Neutrophil (primary cell): ENCODE measurements at regions not wholly inside any gene's neighbourhood (a gene's known extent, or its start where the extent isn't known, plus 50 kb on each side); places are given as distances from the start of the nearest gene placed in this dataset.

Source experiments
- H3K27ac ChIP-seq: fragments of 200-600 bp; sonication (generic); 2 replicates; pipeline ENCODE4 v1.5.1; 2016; ENCODE audit warnings: mild to moderate bottlenecking, moderate library complexity
- H3K27me3 ChIP-seq: fragments of 200-600 bp; sonication (generic); 2 replicates; pipeline ENCODE4 v1.6.0; 2016; ENCODE audit warnings: mild to moderate bottlenecking
- H3K36me3 ChIP-seq: fragments of 200-600 bp; sonication (generic); 2 replicates; pipeline ENCODE4 v1.5.1; 2017
- H3K4me1 ChIP-seq, 2 experiments: fragments of 200-600 bp in 1 of 2; sonication (generic) in 1 of 2; 1 replicate in 1 of 2; 2 replicates in 1 of 2; pipeline versions ENCODE4 v1.5.1 to v1.6.1; 2013 to 2016; ENCODE audit warnings: low read depth in 1 of 2, low read length in 1 of 2, mild to moderate bottlenecking in 1 of 2, moderate library complexity in 1 of 2; ENCODE audit not compliant: control insufficient read depth in 1 of 2, insufficient read depth in 1 of 2
- H3K4me3 ChIP-seq, 2 experiments: fragments of 200-600 bp in 1 of 2; sonication (generic) in 1 of 2; 1 replicate in 1 of 2; 2 replicates in 1 of 2; pipeline ENCODE4 v1.5.1; 2013 to 2016; ENCODE audit warnings: low read depth in 1 of 2, low read length in 1 of 2, mild to moderate bottlenecking in 1 of 2, moderate library complexity in 1 of 2
- H3K9me3 ChIP-seq: fragments of 200-600 bp; sonication (generic); 2 replicates; pipeline ENCODE4 v1.5.1; 2016
- CTCF ChIP-seq: fragments of 200-600 bp; sonication (generic); IDR thresholded peaks from 2 replicates; pipeline ENCODE4 v1.5.1; 2016; ENCODE audit warnings: antibody characterized with exemption

GRCh38 chr1:228850141-228851100 lies 115.1 kb downstream of the RHOU start:
- no peak for TF ChIP-seq CTCF
- H3K9me3 ChIP-seq: no peaks in the 10 kb centered on the region
- H3K4me3 ChIP-seq: no peak overlapping the region
- H3K4me1 ChIP-seq: peaks cover 0 to 13% of the 10 kb centered on the region in 2 experiments
- H3K27me3 ChIP-seq: no peaks in the 10 kb centered on the region
- H3K36me3 ChIP-seq: no peaks in the 10 kb centered on the region
- H3K27ac ChIP-seq: no peak overlapping the region

GRCh38 chr1:228851193-228851592 lies 115.9 kb downstream of the RHOU start:
- H3K27me3 ChIP-seq: no peaks in the 10 kb centered on the region
- no peak for TF ChIP-seq CTCF
- no peak overlapping the region for H3K4me3 ChIP-seq

GRCh38 chr1:228851618-228852017 lies 116.3 kb downstream of the RHOU start:
- no peaks in the 10 kb centered on the region for H3K36me3 ChIP-seq
- TF ChIP-seq CTCF: no peak
- no peaks in the 10 kb centered on the region for H3K27me3 ChIP-seq
- no peak overlapping the region for H3K4me3 ChIP-seq
- peaks cover 0 to 13% of the 10 kb centered on the region in 2 experiments for H3K4me1 ChIP-seq
- H3K9me3 ChIP-seq: no peaks in the 10 kb centered on the region
- no peak overlapping the region for H3K27ac ChIP-seq

More at GRCh38 chr1:228851193-228851592, 115.9 kb downstream of the RHOU start:
- Histone ChIP-seq H3K36me3 (no peaks in the 10 kb centered on the region), H3K27ac (no peak overlapping the region), H3K4me1 (peaks cover 0 to 13% of the 10 kb centered on the region in 2 experiments), H3K9me3 (no peaks in the 10 kb centered on the region)

GRCh38 chr1:228852024-228852423 lies 116.7 kb downstream of the RHOU start:
- TF ChIP-seq CTCF: no peak
- Histone ChIP-seq H3K4me1 (peaks cover 0 to 13% of the 10 kb centered on the region in 2 experiments), H3K36me3 (no peaks in the 10 kb centered on the region), H3K27me3 (no peaks in the 10 kb centered on the region), H3K27ac (no peak overlapping the region), H3K4me3 (no peak overlapping the region), H3K9me3 (no peaks in the 10 kb centered on the region)

- Histone ChIP-seq H3K27me3 (no peaks in the 10 kb centered on the region), H3K4me1 (peaks cover 0 to 13% of the 10 kb centered on the region in 2 experiments), H3K4me3 (no peak overlapping the region), H3K9me3 (no peaks in the 10 kb centered on the region), H3K27ac (no peak overlapping the region), H3K36me3 (no peaks in the 10 kb centered on the region)
- TF ChIP-seq CTCF: no peak
Measured at GRCh38 chr1:228852511-228853088, 117.3 kb downstream of the RHOU start.
